ENCODE measurements at regions not wholly inside any gene's neighbourhood (a gene's known extent, or its start where the extent isn't known, plus 50 kb on each side); places are given as distances from the start of the nearest gene placed in this dataset.
"Not testable (repeated sequence)": the region's sequence is repeated elsewhere in the genome, so short reads cannot be mapped to it uniquely, and the experiment has no call there.

DNA sequence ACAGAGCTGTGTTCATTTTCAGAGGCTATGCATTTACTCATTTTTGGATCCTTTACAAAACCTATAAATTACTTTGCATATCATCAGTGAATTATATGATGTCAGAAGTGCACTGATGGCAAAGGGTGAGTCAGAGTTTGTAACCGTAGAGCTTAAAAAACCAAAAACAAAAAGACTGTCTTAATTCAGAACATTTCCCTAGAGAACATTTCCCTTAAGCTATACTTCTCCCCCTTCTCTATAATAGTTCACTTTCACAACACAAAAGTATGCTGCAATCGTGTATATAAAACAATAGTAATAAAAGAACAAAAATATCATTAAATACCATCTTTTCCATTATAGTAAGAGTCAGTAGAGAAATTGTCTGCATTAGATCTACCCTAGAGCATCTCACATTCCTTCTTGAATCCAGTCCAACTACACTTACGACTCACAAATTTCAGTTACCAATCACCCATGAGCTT lies 934.9 kb downstream of the LRFN5 start:
- DNase-seq: peak; percentile 59

GRCh38 chr14:42535397-42535796 lies 928.7 kb downstream of the LRFN5 start:
- DNase-seq: no peak

DNA sequence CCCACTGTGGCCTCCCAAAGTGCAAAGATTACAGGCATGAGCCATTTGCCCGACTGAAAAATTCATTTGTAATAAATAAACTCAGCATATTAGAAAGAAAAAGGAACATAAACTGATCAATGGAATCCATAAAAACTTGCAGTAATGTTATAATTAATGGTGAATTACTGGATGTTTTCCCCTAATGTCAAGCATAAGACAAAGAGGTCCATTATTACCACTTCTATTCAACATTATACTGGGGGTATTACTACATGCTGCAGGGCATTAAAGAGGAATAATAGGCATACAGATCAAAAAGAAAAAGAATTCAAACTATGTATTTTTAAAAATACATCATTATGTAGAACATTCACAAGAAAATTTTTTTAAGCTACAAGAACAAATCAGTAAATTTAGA lies 926.8 kb downstream of the LRFN5 start:
- no peak for DNase-seq

DNA sequence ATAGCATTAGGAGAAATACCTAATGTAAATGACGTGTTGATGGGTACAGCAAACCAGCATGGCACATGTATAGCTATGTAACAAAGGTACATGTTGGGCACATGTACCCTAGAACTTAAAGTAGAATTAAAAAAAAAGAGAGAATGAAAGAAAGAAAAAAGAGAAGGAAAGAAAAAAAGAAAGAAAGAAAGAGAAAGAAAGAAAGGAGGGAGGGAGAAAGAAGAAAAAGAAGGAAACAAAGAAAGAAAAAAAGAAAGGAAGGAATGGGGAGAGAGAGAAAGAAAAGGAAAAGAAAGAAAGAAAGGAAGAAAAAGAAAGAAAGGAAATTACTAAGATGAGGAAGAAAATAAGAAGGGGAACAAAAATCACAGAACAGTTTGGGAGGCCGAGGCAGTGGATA lies 925.5 kb downstream of the LRFN5 start:
- DNase-seq: no peak

DNA sequence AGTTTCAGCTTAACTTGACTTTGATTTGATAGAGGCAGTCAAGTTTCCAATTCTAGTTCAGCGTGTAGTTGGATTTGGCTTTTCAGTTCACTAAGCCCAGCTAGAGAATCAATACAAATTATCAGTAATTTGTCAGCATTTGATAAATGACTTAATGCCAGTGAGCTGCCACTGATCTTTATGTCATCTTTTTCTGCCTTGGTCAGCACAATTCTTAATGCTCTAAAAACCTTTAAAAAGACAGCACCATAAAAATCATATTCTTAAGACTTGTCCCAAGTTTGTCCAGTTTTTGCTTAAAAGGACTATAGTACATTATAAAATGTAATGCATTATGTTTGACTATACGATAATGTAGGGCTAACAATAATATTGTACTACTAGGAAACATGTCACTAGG lies 920.5 kb downstream of the LRFN5 start:
- DNase-seq: no peak

DNA sequence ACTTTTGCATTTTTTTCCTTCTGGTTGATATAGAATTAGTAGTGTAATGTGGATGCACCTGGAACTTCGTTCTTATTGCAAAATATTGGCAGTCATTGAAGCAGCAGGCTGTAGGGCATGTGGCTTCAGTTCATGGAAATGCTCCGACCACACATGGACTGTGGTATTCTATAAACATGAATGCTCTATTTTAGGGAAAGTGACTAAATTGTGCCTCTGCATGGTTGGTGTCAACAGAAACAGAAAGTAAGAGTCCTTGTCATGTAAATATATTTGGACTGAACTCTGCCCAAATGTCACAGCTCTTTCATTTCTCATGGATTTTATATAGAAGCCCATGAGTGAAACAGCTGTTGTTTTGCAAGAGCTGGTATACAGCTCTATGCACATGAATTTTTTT lies 917.0 kb downstream of the LRFN5 start:
- peak; percentile 96 for DNase-seq

- peak; percentile 58 for DNase-seq
Measured at GRCh38 chr14:42517806-42518500, 911.3 kb downstream of the LRFN5 start.

DNA sequence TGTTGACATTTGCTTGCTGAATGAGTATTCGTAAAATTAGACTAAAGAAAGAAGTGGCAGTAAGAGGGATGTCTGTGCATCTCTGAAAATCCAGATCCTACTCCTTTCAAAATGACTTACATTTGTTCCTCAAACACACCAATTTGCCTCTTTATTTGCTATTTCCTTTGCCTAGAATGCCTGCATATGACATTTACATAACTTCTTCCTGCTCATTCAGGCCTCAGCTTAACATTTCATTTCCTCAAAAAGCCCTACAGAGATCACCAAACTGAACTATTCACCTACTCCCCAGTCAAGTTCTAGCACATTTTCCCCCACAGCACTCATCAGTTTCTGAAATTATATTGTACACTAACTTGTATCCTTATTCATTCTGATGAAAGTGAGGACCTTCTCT lies 907.2 kb downstream of the LRFN5 start:
- DNase-seq: peak; percentile 55

DNA sequence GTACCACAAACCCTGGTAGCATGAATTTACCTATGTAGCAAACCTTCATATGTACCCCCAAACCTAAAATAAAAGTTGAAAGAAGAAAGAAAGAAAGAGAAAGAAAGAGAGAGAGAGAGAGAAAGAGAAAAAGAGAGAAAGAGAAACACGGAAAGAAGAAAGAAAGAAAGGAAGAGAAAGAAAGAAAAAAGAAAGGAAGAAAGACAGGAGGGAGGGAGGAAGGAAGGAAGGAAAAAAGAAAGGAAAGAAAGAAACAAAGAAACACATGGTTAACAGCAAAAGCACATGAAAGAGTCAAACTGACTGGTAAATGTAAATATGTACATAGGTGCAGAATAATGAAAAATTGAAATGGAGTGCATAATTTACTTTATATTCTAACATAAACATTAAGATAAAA lies 903.4 kb downstream of the LRFN5 start:
- DNase-seq: no peak

- DNase-seq: no peak
Measured at GRCh38 chr14:42508209-42508946, 901.7 kb downstream of the LRFN5 start.

GRCh38 chr14:42504433-42504832 lies 897.8 kb downstream of the LRFN5 start:
- DNase-seq: no peak

GRCh38 chr14:42499137-42499536 lies 892.5 kb downstream of the LRFN5 start:
- DNase-seq: no peak

DNA sequence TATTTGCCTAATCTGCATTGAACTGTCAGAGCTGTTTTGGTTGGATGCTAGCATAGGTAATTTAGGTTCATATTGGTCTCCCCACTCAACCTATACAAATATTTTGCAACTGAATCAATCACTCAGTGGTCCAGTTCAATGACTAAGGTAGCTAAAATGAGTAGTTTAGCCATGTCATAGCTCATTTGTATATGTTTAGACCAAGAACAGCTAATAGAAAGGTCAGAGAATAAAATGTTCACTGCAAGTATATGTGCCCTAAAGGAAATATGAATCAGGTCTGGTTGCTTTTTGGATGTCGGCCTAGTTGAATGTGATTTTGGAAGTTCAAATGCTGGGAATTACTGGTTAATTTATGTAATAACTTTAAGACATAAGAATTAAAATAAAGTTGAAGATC lies 883.9 kb downstream of the LRFN5 start:
- DNase-seq: no peak

GRCh38 chr14:42488965-42489364 lies 882.3 kb downstream of the LRFN5 start:
- no peak for DNase-seq

- DNase-seq: not testable (repeated sequence)
Measured at GRCh38 chr14:42482345-42482971, 875.8 kb downstream of the LRFN5 start.

DNA sequence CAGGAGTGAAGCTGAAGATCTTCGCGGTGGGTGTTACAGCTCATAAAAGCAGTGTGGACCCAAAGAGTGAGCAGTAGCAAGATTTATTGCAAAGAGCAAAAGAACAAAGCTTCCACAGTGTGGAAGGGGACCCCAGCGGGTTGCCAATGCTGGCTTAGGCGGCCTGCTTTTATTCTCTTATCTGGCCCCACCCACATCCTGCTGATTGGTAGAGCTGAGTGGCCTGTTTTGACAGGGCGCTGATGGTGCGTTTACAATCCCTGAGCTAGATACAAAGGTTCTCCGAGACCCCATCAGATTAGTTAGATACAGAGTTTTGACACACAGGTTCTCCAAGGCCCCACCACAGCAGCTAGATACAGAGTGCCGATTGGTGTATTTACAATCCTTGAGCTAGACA lies 875.0 kb downstream of the LRFN5 start:
- DNase-seq: not testable (repeated sequence)

GRCh38 chr14:42480255-42480654 lies 873.6 kb downstream of the LRFN5 start:
- DNase-seq: no peak

DNA sequence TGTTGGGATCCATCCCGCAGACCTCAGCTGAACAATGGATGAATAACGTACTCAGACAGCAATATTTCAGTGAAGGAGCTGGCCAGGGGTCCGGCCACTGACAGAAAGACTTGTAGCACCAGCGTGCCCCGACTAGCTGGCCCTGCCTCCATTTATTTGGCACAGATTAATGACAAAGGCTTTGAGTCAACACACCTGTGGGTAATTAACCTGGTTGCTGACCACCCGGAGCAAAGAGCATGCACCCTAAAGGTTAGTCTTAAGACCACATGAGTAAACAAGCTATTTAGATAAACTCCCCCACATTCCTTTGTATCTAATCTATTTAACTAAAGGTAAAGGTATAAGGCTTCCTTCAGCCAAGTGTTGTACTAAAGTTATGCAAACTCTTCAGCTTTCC lies 868.6 kb downstream of the LRFN5 start:
- DNase-seq: no peak

DNA sequence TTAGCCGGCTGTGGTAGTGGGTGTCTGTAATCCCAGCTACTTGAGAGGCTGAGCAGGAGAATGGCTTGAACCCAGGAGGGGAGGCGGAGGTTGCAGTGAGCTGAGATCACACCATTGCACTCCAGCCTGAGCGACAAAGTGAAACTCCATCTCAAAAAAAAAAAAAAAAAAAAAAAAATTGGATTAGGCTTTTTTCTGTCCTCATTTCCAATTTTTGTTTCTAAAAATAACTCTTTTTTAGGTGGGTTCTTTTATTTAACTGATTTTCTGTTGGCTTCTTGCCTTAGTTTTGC lies 863.7 kb downstream of the LRFN5 start:
- no peak for DNase-seq

DNA sequence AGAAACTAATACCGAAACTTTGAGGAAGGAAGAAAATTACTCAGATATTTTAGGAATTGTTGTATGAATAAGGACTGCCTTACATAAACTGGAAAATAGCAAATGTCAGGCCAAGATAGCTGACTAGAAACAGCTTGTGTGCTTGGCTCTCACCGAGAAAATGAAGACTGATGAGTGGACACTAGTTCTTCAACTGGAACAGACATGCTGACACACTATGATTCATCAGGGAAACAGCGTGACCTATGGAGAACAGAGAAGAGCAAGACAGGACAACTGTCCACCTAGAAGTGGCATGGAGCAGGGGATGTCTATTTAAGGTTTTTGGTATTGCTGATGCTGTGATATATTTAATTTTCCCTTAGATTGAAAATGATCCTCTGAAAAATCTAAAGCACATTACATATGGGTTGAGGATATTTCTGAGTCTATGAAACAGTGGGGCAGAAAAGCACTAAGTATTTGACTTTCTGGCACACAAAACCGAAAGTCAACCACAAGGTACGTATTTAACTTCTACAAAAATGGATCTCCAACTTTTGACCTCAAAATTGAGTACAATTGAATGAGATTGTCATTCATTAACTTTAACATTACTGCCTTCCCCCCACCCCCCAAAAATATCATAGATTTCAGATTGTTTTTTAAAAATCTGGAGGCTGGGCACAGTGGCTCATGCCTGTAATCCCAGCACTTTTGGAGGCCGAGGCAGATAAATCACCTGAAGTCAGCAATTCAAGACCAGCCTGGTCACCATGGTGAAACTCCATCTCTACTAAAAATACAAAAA lies 863.2 kb downstream of the LRFN5 start:
- no peak for DNase-seq

- no peak for DNase-seq
Measured at GRCh38 chr14:42460673-42461072, 854.0 kb downstream of the LRFN5 start.

DNA sequence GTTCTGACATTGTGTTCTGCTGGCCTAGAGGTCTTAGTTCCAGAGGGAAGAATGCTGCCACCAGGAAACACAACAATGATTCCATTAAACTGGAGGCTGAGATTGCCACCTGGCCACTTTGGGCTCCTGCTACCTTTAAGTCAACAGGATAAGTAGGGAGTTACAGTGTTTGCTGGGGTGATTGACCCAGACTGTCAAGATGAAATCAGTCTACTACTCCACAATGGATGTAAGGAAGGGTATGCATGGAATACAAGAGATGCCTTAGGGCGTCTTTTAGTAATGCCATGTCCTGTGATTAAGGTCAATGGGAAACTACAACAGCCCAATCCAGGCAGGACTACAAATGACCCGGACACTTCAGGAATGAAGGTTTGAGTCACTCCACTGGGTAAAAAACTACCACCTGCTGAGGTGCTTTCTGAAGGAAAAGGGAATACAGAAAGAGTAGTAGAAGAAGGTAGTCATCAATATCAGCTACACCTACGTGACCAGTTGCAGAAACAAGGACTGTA lies 852.6 kb downstream of the LRFN5 start:
- DNase-seq: no peak

DNA sequence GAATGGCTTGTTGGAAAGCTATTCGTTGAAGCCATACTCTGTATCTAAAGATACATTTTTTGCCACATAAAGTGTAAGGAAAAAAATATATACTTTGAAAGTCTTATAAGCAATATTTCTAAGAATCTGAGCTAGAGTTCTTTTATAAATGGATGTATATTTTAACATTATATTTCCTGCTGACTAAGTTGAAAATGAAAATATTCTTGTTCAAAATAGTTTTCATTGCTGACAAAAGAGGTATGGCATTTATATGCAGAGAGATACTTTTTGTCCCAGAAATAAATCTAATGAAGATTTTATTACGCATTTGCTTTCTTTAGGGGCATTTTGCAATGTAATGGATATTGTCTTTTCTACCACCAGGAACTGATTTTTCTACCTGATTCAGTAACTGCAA lies 834.9 kb downstream of the LRFN5 start:
- DNase-seq: no peak

Measured in MV-4-11 (cell line).